Left cardiac atrium (tissue), 4 donors: ENCODE measurements at regions not wholly inside any gene's neighbourhood (a gene's known extent, or its start where the extent isn't known, plus 50 kb on each side); places are given as distances from the start of the nearest gene placed in this dataset.
A peak's percentile ranks its signal among the peaks of the same experiment; 100 is the strongest.

Experiments used
- ATAC-seq, 2 donors: fragments of 200-7000 bp; cut with Tn5 transposase; one replicate each; pipeline ENCODE4 v1.9.1; 2020; ENCODE audit warnings: mild to moderate bottlenecking in 2 of 2, moderate library complexity in 2 of 2
- DNase-seq: peaks from one replicate; pipeline ENCODE4 v3.0.0-alpha.2; 2020
- intact Hi-C, 2 donors: fragments of 100-400 bp; cut with DNase I; formaldehyde crosslinking; loops; one replicate each; pipeline versions ENCODE4 v1.14.1 to v1.15.1; 2022 to 2023
- donor health status: DM: no; HTN: yes; CAD: no.
- donor health status: DM: no; HTN: yes; CAD: no; lungs with severe emphysema.
- donor health status: DM: yes; HTN: yes; CAD: no.
- donor health status: Dilated cardiomyopathy.

GRCh38 chr2:181364492-181365170 is 92.6 kb upstream of the ITGA4 start:
- DNase-seq (no peak), ATAC-seq (peak in 1 of 2 donors; percentile 62)
- intact Hi-C loops = no loop called here

GRCh38 chr2:181366675-181367175 is 90.5 kb upstream of the ITGA4 start:
- no peak for ATAC-seq
- DNase-seq = no peak
- intact Hi-C loops = no loop called here

- intact Hi-C loops = no loop called here
- ATAC-seq = no peak
Measured at GRCh38 chr2:181367411-181367810, 89.8 kb upstream of the ITGA4 start.

GRCh38 chr2:181367906-181368435 is 89.2 kb upstream of the ITGA4 start:
- intact Hi-C loops = no loop called here
- no peak for DNase-seq
- ATAC-seq = no peak

More at GRCh38 chr2:181367411-181367810, 89.8 kb upstream of the ITGA4 start:
- DNase-seq = no peak

- intact Hi-C loops = no loop called here
- DNase-seq = no peak
- no peak for ATAC-seq
Measured at GRCh38 chr2:181370126-181370525, 87.1 kb upstream of the ITGA4 start.

- ATAC-seq (no peak), DNase-seq (no peak)
- intact Hi-C loops = no loop called here
Measured at GRCh38 chr2:181371195-181371594, 86.0 kb upstream of the ITGA4 start.

- ATAC-seq (peak; percentile 30 to 86), DNase-seq (no peak)
- intact Hi-C loops = no loop called here
Measured at GRCh38 chr2:181371782-181372645, 85.2 kb upstream of the ITGA4 start.

- DNase-seq (no peak), ATAC-seq (no peak)
- intact Hi-C loops = no loop called here
Measured at GRCh38 chr2:181372646-181373040, 84.5 kb upstream of the ITGA4 start.

GRCh38 chr2:181374781-181375675 is 82.2 kb upstream of the ITGA4 start:
- intact Hi-C loops = no loop called here
- ATAC-seq (no peak), DNase-seq (no peak)

GRCh38 chr2:181376442-181376841 is 80.7 kb upstream of the ITGA4 start:
- DNase-seq (no peak), ATAC-seq (no peak)
- intact Hi-C loops = no loop called here

GRCh38 chr2:181376999-181377398 is 80.2 kb upstream of the ITGA4 start:
- intact Hi-C loops = no loop called here
- DNase-seq = no peak
- no peak for ATAC-seq

GRCh38 chr2:181378491-181378890 is 78.7 kb upstream of the ITGA4 start:
- ATAC-seq (no peak), DNase-seq (no peak)
- intact Hi-C loops = no loop called here

- DNase-seq = no peak
- intact Hi-C loops = no loop called here
- no peak for ATAC-seq
Measured at GRCh38 chr2:181380581-181380980, 76.6 kb upstream of the ITGA4 start.

GRCh38 chr2:181384923-181385322 is 72.3 kb upstream of the ITGA4 start:
- no peak for DNase-seq
- intact Hi-C loops = no loop called here
- no peak for ATAC-seq

- no peak for DNase-seq
- ATAC-seq = no peak
- intact Hi-C loops = no loop called here
Measured at GRCh38 chr2:181389524-181389923, 67.7 kb upstream of the ITGA4 start.

GRCh38 chr2:181393472-181393871 is 63.7 kb upstream of the ITGA4 start:
- ATAC-seq (peak in 1 of 2 donors; percentile 53), DNase-seq (no peak)
- intact Hi-C loops = no loop called here

GRCh38 chr2:181394741-181395437 is 62.3 kb upstream of the ITGA4 start:
- intact Hi-C loops = no loop called here
- DNase-seq (no peak), ATAC-seq (no peak)

- DNase-seq (no peak), ATAC-seq (no peak)
- intact Hi-C loops = no loop called here
Measured at GRCh38 chr2:181395851-181396250, 61.3 kb upstream of the ITGA4 start.
